WERI-Rb-1 (cell line): ENCODE measurements at regions not wholly inside any gene's neighbourhood (a gene's known extent, or its start where the extent isn't known, plus 50 kb on each side); places are given as distances from the start of the nearest gene placed in this dataset.

Source experiments
- DNase-seq: peaks from one replicate; pipeline ENCODE4 v3.0.0-alpha.2; 2020
- H3K27ac ChIP-seq: fragments of 250-450 bp; sonication (Bioruptor Pico); 2 replicates; pipeline ENCODE4 v1.5.1; 2020; ENCODE audit warnings: mild to moderate bottlenecking, moderate library complexity
- H3K27me3 ChIP-seq: fragments of 250-450 bp; sonication (Bioruptor Pico); 2 replicates; pipeline ENCODE4 v1.5.1; 2021; ENCODE audit warnings: mild to moderate bottlenecking, low read depth, moderate library complexity; ENCODE audit not compliant: insufficient read depth, severe bottlenecking
- H3K36me3 ChIP-seq: fragments of 250-450 bp; sonication (Bioruptor Pico); 2 replicates; pipeline ENCODE4 v1.5.1; 2020; ENCODE audit warnings: mild to moderate bottlenecking, moderate library complexity
- H3K4me3 ChIP-seq: 2 replicates; pipeline ENCODE4 v1.5.1; 2011; ENCODE audit warnings: low read depth, mild to moderate bottlenecking, control low read depth, low read length
- H3K9me3 ChIP-seq: fragments of 250-450 bp; sonication (Bioruptor Pico); 2 replicates; pipeline ENCODE4 v1.5.1; 2021; ENCODE audit warnings: mild to moderate bottlenecking, moderate library complexity; ENCODE audit not compliant: severe bottlenecking
- TF ChIP-seq, protein P1 (sequence below): IDR thresholded peaks from 2 replicates; pipeline ENCODE4 v1.5.1; 2011; ENCODE audit warnings: low read depth, mild to moderate bottlenecking, control low read depth, inconsistent platforms, low read length

DNA sequence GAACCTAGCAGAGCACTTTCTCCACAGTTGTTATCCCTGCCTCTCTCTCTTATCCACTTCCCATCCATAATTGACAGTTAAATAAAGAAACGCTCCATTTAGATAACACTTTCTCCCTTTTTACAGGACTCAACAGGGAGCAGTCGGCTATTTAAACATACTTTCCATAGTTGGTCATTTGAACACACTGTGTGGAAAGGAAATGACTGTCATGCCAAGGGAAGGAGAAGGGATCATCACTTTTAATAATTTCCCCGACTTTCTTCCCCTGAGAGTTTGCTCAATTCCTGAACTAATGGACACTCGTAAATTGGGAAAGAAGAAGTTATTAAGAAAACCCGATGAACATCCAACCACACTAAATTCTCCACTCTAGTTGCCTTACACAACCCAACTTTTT is 400.8 kb upstream of the PTGER4 start:
- DNase-seq, result no peak
- H3K27ac ChIP-seq, result no peak overlapping the region
- TF ChIP-seq, protein P1, sequence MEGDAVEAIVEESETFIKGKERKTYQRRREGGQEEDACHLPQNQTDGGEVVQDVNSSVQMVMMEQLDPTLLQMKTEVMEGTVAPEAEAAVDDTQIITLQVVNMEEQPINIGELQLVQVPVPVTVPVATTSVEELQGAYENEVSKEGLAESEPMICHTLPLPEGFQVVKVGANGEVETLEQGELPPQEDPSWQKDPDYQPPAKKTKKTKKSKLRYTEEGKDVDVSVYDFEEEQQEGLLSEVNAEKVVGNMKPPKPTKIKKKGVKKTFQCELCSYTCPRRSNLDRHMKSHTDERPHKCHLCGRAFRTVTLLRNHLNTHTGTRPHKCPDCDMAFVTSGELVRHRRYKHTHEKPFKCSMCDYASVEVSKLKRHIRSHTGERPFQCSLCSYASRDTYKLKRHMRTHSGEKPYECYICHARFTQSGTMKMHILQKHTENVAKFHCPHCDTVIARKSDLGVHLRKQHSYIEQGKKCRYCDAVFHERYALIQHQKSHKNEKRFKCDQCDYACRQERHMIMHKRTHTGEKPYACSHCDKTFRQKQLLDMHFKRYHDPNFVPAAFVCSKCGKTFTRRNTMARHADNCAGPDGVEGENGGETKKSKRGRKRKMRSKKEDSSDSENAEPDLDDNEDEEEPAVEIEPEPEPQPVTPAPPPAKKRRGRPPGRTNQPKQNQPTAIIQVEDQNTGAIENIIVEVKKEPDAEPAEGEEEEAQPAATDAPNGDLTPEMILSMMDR, result no peak
- H3K36me3 ChIP-seq, result no peaks in the 10 kb centered on the region
- H3K27me3 ChIP-seq, result no peaks in the 10 kb centered on the region
- H3K4me3 ChIP-seq, result no peak overlapping the region
- no peaks in the 10 kb centered on the region for H3K9me3 ChIP-seq

DNA sequence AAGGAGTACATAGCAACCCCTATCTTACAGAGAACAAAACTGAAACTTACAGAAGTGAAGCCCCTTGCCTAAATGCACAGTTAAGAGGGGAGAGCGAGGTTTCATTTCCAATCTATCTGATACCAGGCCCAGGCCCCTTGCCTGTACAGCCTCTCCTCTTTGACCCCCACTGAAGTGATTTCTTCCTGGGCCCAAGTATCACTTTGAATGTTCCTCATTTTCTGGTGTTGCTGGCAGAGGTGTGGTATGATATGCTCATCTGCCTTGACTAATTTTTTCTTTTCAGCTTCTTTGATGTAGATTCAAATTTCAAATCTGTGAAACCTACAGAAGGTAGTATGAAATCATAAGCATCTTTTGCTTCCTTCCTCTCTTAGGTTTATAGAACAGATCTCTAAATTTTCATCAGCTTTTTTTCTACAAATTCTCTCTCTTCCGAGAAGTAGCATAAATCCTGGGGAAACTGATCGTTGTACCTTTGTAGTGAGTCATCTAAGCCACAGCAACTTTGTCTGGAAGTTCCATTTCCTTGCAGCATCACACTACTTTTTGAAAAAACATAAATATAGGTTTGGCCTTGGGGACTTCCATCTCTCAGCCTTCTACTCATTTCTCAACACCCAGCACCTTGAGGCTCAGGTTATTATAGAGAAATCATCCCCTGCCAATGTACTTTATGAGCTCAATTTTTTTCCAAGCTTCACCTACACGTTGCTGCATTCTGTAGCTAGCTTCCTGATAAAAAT is 402.4 kb upstream of the PTGER4 start:
- no peak overlapping the region for H3K4me3 ChIP-seq
- no peaks in the 10 kb centered on the region for H3K36me3 ChIP-seq
- H3K27me3 ChIP-seq, result no peaks in the 10 kb centered on the region
- no peak for DNase-seq
- TF ChIP-seq, protein P1, result no peak
- H3K9me3 ChIP-seq, result no peaks in the 10 kb centered on the region
- no peak overlapping the region for H3K27ac ChIP-seq

DNA sequence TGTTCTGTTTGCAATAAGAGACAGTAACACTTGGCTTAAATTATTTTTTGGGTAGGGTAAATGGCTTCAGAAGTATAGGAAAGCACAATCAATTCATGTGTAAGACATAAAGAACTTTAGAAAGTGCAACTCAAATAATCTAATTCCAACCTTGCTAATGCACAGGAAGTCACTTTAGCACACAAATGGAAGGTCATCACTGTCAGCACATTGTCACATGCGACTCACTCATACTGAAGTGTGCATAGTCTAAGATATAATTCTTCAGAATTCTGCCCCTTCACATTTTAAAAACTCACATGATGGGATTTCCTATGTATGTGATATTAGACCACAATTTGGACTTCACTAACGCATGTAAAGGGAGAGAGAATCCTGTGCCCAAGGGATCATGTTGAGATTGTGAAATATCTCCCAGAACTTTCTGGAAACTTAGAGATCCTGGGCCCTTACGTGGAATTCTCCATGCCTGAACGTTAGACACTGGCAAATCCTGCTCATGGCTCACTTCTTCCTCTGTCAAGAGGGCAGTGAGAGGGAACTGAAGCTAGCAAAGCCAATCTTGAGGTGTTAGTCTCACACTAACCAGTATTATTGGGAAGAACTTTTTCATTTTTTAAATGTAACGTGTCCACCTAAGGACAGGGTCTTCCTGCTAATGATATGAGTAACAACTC is 403.2 kb upstream of the PTGER4 start:
- H3K9me3 ChIP-seq, result no peaks in the 10 kb centered on the region
- no peaks in the 10 kb centered on the region for H3K36me3 ChIP-seq
- H3K27ac ChIP-seq, result no peak overlapping the region
- H3K27me3 ChIP-seq, result no peaks in the 10 kb centered on the region
- no peak for DNase-seq
- TF ChIP-seq, protein P1, result no peak
- no peak overlapping the region for H3K4me3 ChIP-seq

DNA sequence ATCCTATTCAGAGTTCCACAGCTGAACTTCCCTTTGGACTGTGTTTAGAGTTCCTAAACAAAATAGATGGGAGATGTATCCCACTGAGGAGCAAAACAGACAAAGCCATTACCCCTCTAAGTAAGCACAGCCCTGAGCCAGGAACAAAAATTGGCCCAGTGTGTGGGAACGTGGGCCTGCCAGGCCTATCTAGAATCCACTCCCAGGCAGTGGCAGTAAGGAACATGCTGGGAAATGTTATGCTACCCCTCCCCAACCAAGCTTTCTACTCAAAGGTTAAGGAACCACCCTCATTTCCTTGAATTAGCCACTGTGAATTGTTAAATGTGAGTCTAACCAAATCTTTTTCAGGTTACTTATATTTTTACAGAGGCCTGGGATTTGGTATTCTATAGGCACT is 405.1 kb upstream of the PTGER4 start:
- Histone ChIP-seq H3K36me3 (no peaks in the 10 kb centered on the region), H3K27ac (no peak overlapping the region), H3K4me3 (no peak overlapping the region), H3K27me3 (no peaks in the 10 kb centered on the region), H3K9me3 (no peaks in the 10 kb centered on the region)
- no peak for DNase-seq
- TF ChIP-seq, protein P1, result no peak

DNA sequence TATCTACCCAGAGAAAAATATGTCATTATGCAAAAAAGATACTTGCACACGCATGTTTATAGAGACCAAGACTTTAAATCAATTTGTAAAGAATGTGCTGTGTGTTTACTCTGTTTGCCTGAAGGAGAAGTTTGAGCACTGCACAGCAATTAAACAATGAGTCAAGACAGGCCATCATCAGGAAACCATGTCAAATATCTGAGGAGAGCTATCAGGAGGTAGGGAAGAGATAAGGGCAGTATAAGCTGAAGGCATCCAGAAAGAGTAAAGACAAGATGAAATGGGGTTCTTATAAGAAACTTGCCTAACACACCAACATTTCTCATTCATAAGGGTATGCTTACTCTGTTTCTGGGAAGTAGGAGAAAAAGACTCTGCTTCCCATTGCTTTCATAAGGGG is 405.8 kb upstream of the PTGER4 start:
- H3K27ac ChIP-seq, result no peak overlapping the region
- H3K27me3 ChIP-seq, result no peaks in the 10 kb centered on the region
- no peaks in the 10 kb centered on the region for H3K9me3 ChIP-seq
- no peak for DNase-seq
- TF ChIP-seq, protein P1, result no peak
- no peak overlapping the region for H3K4me3 ChIP-seq
- H3K36me3 ChIP-seq, result no peaks in the 10 kb centered on the region

DNA sequence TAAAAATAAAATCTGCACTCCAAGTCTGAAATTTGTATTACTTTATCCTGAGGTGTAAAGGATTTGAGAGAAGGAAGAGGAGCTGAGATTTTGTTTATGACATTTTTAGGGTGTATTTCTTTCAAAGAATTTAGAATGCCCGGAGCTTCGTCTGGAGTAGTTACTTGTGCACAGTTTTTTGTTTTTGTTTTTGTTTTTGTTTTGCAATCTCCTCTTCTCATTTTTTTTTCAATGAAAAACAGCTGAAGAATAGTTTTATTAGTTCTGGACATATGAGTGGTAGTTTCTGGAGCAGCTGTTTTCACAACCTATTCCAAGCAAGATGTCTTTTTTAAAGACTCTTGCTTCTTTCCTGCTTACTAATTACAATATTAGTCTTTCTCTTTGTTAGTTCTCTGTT is 408.2 kb upstream of the PTGER4 start:
- no peaks in the 10 kb centered on the region for H3K9me3 ChIP-seq
- no peaks in the 10 kb centered on the region for H3K36me3 ChIP-seq
- H3K27me3 ChIP-seq, result no peaks in the 10 kb centered on the region
- TF ChIP-seq, protein P1, result no peak
- H3K4me3 ChIP-seq, result no peak overlapping the region
- no peak overlapping the region for H3K27ac ChIP-seq
- no peak for DNase-seq
